GM21786 (cell line): ENCODE measurements at regions not wholly inside any gene's neighbourhood (a gene's known extent, or its start where the extent isn't known, plus 50 kb on each side); places are given as distances from the start of the nearest gene placed in this dataset.
"Not testable (repeated sequence)": the region's sequence is repeated elsewhere in the genome, so short reads cannot be mapped to it uniquely, and the experiment has no call there.

Source experiments
- ATAC-seq: cut with Tn5 transposase; IDR thresholded peaks from one replicate; pipeline ENCODE4 v1.9.1; 2021; ENCODE audit not compliant: unreplicated experiment

DNA sequence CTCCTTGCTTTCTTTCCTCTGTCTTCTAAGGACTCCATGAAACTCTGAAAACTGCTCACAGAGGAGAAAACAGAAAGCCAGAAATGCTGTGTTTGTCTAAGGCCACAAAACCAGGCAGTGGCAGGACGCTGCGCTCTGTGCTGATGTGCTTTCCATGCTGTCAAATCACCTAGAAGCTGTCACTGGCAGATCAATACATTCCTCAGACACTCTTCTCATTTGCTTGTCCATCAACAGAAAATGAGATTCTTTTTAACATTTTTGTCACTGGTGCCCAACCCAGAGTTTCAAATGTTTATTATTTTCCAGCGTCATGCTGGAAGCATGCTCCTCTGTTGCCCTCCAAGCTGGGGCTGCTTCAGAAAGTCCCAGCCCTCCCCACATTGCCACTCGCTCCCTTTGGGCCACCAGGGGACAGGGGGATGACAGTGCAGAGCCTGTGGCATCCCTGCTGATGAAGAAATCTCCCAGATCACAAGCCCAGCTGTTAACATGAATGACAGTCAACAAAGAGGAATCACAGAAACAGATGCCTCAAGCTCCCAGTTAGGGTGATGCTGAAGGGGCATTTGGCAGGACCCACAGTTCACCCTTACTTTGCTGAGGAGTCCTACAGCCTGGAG, 117.5 kb upstream of the MEIS1 start:
- ATAC-seq = no peak

GRCh38 chr2:66306483-66306882, 128.4 kb upstream of the MEIS1 start:
- ATAC-seq = no peak

- no peak for ATAC-seq
These were observed 129.2 kb upstream of the MEIS1 start for GRCh38 chr2:66305718-66306117.

GRCh38 chr2:66303471-66303870, 131.5 kb upstream of the MEIS1 start:
- ATAC-seq = no peak

DNA sequence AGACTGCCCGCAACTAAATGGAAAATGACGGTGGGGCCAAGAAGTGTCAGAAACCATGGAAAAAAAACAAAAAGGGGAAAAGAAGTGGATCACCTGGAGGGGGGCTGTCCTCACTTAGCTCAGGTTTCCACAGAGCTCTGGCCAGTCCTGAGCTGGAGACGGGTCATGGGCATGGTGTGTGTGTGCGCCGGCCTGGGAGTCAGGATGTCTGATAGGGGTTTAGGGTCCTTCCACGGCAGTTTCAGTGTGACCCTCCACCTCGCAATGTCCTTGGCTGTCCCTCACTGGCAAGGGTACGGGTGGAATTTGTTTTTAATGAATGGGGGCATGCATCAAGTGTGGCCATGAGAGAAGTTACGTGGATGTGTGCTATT, 133.2 kb upstream of the MEIS1 start:
- ATAC-seq = no peak

- no peak for ATAC-seq
These were observed 133.7 kb upstream of the MEIS1 start for GRCh38 chr2:66301022-66301766.

GRCh38 chr2:66283787-66284186, 151.1 kb upstream of the MEIS1 start:
- no peak for ATAC-seq

GRCh38 chr2:66281980-66282379, 152.9 kb upstream of the MEIS1 start:
- ATAC-seq = no peak

DNA sequence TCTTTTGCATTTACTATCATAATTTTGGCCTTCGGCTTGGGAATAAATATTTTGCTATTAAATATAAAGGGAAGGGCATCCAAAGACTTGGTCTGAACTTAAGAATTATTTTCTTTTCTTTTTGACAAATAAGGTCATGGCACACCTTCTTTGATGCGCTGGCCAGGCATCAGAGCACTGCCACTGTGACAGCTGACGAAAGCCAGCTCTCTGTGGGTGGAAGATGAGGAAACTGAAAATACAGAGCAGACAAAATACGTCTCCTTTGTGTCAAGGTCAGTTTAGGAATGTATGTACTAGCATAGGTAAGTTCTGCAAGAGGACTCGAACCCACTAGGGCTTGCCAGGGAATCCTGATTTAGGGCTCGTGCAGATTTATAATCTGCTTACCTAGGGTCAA, 155.9 kb upstream of the MEIS1 start:
- no peak for ATAC-seq

GRCh38 chr2:66275984-66276383, 158.9 kb upstream of the MEIS1 start:
- ATAC-seq = no peak

- no peak for ATAC-seq
These were observed 160.9 kb upstream of the MEIS1 start for GRCh38 chr2:66273933-66274490.

DNA sequence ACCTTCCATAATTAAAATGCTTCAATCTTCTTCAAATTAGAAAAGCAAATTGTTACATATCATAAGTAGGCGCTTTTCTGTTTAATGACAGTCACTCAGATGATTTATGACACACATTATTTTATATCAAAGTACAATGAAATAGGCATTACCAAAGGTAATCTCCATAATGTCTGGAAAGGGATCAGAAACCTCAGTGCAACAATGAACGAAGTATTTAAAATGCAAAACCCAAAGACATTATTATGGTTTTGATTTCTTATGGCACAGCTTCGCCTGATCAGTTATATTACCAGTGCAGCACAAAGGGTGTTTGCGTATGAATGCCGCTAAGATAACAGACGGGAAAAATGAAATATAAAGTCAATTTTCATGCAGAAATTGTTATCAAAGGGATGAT, 162.2 kb upstream of the MEIS1 start:
- ATAC-seq = no peak

- ATAC-seq = no peak
These were observed 163.1 kb upstream of the MEIS1 start for GRCh38 chr2:66271777-66272176.

- no peak for ATAC-seq
These were observed 164.7 kb upstream of the MEIS1 start for GRCh38 chr2:66270247-66270646.

DNA sequence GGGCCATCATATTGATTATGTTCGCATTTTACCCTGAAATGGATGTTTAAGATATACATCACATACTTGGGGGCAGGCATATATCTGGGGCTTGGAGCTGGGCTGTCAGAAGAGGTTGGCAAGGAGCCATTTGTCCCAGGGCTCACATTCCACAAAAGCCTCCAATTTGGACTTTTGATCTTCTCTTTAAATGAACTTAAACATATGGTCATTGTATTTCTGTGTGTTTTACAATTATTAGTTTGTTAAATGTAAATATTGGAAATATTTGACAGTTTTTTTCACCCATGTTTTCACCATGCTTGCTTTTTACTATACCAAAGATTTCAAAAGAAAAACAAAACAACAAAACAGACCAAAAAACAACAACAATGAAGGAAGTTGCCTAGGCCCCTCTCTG, 165.8 kb upstream of the MEIS1 start:
- ATAC-seq = no peak

GRCh38 chr2:66268756-66269155, 166.2 kb upstream of the MEIS1 start:
- no peak for ATAC-seq

DNA sequence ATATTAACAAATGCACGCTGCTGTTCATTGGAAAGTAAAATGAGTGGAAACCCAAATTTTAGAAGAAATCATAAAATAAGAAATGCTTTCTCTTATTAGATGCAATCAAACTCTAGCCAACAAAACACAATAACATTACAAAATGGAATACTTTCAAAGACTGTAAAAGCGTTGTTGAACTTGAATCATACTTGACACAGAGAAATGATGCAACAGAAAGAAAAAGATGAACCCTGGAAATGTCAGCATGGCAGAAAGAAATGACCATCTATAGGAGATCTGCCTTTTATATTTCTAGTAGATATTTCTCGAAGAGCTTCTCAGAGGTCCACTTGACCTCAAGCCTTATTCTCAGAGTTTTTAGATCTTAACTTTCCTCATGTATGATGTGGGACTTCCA, 170.6 kb upstream of the MEIS1 start:
- ATAC-seq = no peak

- no peak for ATAC-seq
These were observed 179.1 kb upstream of the MEIS1 start for GRCh38 chr2:66255867-66256266.

GRCh38 chr2:66255136-66255535, 179.8 kb upstream of the MEIS1 start:
- ATAC-seq = no peak

DNA sequence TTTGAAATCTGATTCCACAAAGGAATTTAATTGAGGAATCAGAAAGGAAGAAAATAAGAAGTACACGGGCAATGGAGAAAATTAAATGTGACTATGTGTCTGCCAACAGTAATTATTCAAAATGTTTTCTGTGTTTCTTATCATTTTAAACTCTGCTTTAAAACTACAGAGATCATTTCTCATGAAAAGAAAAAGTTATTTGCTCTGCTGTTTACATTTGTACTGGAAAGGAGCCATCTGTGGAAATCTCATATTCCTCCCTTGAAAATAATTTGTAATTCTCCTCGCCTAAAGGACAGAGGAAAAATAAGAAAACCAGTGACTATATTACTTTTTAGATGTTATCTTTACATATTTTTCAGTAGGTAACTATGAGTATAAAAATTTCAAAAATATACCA, 181.9 kb upstream of the MEIS1 start:
- ATAC-seq = no peak

- ATAC-seq = no peak
These were observed 182.8 kb upstream of the MEIS1 start for GRCh38 chr2:66252109-66252508.

GRCh38 chr2:66251573-66251972, 183.4 kb upstream of the MEIS1 start:
- no peak for ATAC-seq

- ATAC-seq = not testable (repeated sequence)
These were observed 185.8 kb upstream of the MEIS1 start for GRCh38 chr2:66249089-66249488.
